PC-9 (cell line): ENCODE measurements at regions not wholly inside any gene's neighbourhood (a gene's known extent, or its start where the extent isn't known, plus 50 kb on each side); places are given as distances from the start of the nearest gene placed in this dataset.

Experiments used
- EZH2 ChIP-seq: fragments of 200-600 bp; sonication (generic); IDR thresholded peaks from 2 replicates; pipeline ENCODE4 v1.8.0; 2017; ENCODE audit warnings: antibody characterized with exemption, low read depth
- TF ChIP-seq, protein P1 (sequence below): fragments of 200-600 bp; sonication (generic); conservative IDR thresholded peaks from 2 replicates; pipeline ENCODE4 v1.6.1; 2017; ENCODE audit warnings: mixed run types, antibody characterized with exemption, mild to moderate bottlenecking, moderate library complexity

GRCh38 chr15:66848686-66849392, 146.8 kb downstream of the SMAD6 start:
- TF ChIP-seq, protein P1, sequence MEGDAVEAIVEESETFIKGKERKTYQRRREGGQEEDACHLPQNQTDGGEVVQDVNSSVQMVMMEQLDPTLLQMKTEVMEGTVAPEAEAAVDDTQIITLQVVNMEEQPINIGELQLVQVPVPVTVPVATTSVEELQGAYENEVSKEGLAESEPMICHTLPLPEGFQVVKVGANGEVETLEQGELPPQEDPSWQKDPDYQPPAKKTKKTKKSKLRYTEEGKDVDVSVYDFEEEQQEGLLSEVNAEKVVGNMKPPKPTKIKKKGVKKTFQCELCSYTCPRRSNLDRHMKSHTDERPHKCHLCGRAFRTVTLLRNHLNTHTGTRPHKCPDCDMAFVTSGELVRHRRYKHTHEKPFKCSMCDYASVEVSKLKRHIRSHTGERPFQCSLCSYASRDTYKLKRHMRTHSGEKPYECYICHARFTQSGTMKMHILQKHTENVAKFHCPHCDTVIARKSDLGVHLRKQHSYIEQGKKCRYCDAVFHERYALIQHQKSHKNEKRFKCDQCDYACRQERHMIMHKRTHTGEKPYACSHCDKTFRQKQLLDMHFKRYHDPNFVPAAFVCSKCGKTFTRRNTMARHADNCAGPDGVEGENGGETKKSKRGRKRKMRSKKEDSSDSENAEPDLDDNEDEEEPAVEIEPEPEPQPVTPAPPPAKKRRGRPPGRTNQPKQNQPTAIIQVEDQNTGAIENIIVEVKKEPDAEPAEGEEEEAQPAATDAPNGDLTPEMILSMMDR: no peak
- no peak for TF ChIP-seq EZH2
